ENCODE measurements at regions not wholly inside any gene's neighbourhood (a gene's known extent, or its start where the extent isn't known, plus 50 kb on each side); places are given as distances from the start of the nearest gene placed in this dataset.

- TF ChIP-seq MEF2D (CRISPR knock-in tag; IDR thresholded peaks at IDR 0.05) (peak; percentile 62; the same call in 1 of the 2 replicates), FOXJ3 (CRISPR knock-in tag; IDR thresholded peaks at IDR 0.05; ENCODE audit: borderline replicate concordance) (peak; percentile 86), FOXA3 (CRISPR knock-in tag; IDR thresholded peaks at IDR 0.05) (peak; percentile 83), HBP1 (CRISPR knock-in tag; IDR thresholded peaks at IDR 0.05; ENCODE audit: low read depth) (0 out of 2 replicates have a peak, but pooled peaks have one; percentile 35), HNRNPK (IDR thresholded peaks at IDR 0.05; ENCODE audit: low read depth, low read length, poor library complexity, severe bottlenecking) (peak; percentile 81), HOXA3 (CRISPR knock-in tag; IDR thresholded peaks at IDR 0.05) (peak; percentile 56), MAZ (IDR thresholded peaks at IDR 0.05; ENCODE audit: borderline replicate concordance, low read depth, low read length) (no peak), MAZ (CRISPR knock-in tag; IDR thresholded peaks at IDR 0.05; ENCODE audit: low read depth) (0 out of 2 replicates have a peak, but pooled peaks have one; percentile 52), CC2D1A (CRISPR knock-in tag; IDR thresholded peaks at IDR 0.05) (no peak), ZFP1 (CRISPR knock-in tag; IDR thresholded peaks at IDR 0.05) (0 out of 2 replicates have a peak, but pooled peaks have one; percentile 37), ZNF335 (CRISPR knock-in tag; IDR thresholded peaks at IDR 0.05) (no peak), ZBTB43 (CRISPR knock-in tag; conservative IDR thresholded peaks at IDR 0.05) (peak; percentile 63; the same call in 1 of the 2 replicates), ZNF20 (CRISPR knock-in tag; IDR thresholded peaks at IDR 0.05) (no peak), GATA4 (IDR thresholded peaks at IDR 0.05; ENCODE audit: borderline replicate concordance, low read depth) (0 out of 2 replicates have a peak, but pooled peaks have one; percentile 43), ZNF629 (CRISPR knock-in tag; conservative IDR thresholded peaks at IDR 0.05) (0 out of 2 replicates have a peak, but pooled peaks have one; percentile 9), ERF (CRISPR knock-in tag; IDR thresholded peaks at IDR 0.05) (peak; percentile 76), PHF8 (CRISPR knock-in tag; IDR thresholded peaks at IDR 0.05) (peak; percentile 37), MAFF (IDR thresholded peaks at IDR 0.05; ENCODE audit: low read depth, low read length) (no peak), ZNF543 (CRISPR knock-in tag; IDR thresholded peaks at IDR 0.05) (0 out of 2 replicates have a peak, but pooled peaks have one; percentile 38), JUNB (CRISPR knock-in tag; IDR thresholded peaks at IDR 0.05; ENCODE audit: borderline replicate concordance) (no peak), HOXA5 (CRISPR knock-in tag; IDR thresholded peaks at IDR 0.05) (peak; percentile 44; the same call in 1 of the 2 replicates), ZNF598 (CRISPR knock-in tag; IDR thresholded peaks at IDR 0.05; ENCODE audit: borderline replicate concordance) (no peak), ZMAT5 (CRISPR knock-in tag; IDR thresholded peaks at IDR 0.05; ENCODE audit: borderline replicate concordance, low read depth) (no peak), TEAD3 (CRISPR knock-in tag; optimal IDR thresholded peaks at IDR 0.05; ENCODE audit: borderline replicate concordance) (peak; percentile 69), ZBED4 (CRISPR knock-in tag; IDR thresholded peaks at IDR 0.05; ENCODE audit: borderline replicate concordance) (0 out of 2 replicates have a peak, but pooled peaks have one; percentile 19)
Measured at GRCh38 chr1:234750922-234751627, 141.1 kb upstream of the IRF2BP2 start (continued).
